H1 (cell line): ENCODE measurements at regions not wholly inside any gene's neighbourhood (a gene's known extent, or its start where the extent isn't known, plus 50 kb on each side); places are given as distances from the start of the nearest gene placed in this dataset.
A peak's percentile ranks its signal among the peaks of the same experiment; 100 is the strongest.

Source experiments
- CTCF ChIA-PET: fragments of 300-600 bp; sonication (Branson Sonifier 250); formaldehyde crosslinking; loops from one replicate; lab custom pipeline; 2021; ENCODE audit not compliant: partially characterized antibody; lab: Charles Lee
- POLR2A ChIA-PET: fragments of 300-600 bp; sonication (Branson Sonifier 250); formaldehyde crosslinking; loops from one replicate; lab custom pipeline; 2021; ENCODE audit warnings: inconsistent platforms; ENCODE audit not compliant: partially characterized antibody; lab: Charles Lee
- DNase-seq, 2 experiments: peaks; one replicate each; pipeline versions ENCODE4 v3.0.0 to v3.0.0-alpha.2; 2010 to 2022; ENCODE audit warnings: low spot score in 2 of 2, low read depth in 1 of 2, mixed read lengths in 1 of 2
- FAIRE-seq: peaks from 2 replicates; lab custom pipeline; 2011; peaks lifted over from hg19 to GRCh38; lab: Jason Lieb, UNC
- H2AFZ ChIP-seq: 2 replicates; pipeline ENCODE4 v1.8.1; 2012; ENCODE audit warnings: low read length, inconsistent platforms
- H2AK5ac ChIP-seq: 2 replicates; pipeline ENCODE4 v1.6.1; 2013; ENCODE audit warnings: low read depth, low read length
- H2BK120ac ChIP-seq: replicated peaks from 2 replicates; pipeline ENCODE3; 2013; ENCODE audit warnings: low read depth, low read length, inconsistent platforms
- H2BK12ac ChIP-seq: 2 replicates; pipeline ENCODE4 v1.6.1; 2013; ENCODE audit warnings: low read depth, low read length
- H2BK15ac ChIP-seq: 2 replicates; pipeline ENCODE4 v1.6.1; 2013; ENCODE audit warnings: low read length
- H2BK20ac ChIP-seq: 2 replicates; pipeline ENCODE4 v1.6.1; 2013; ENCODE audit warnings: low read length
- H2BK5ac ChIP-seq: 2 replicates; pipeline ENCODE4 v1.6.1; 2013; ENCODE audit warnings: low read depth, low read length
- H3K14ac ChIP-seq: 2 replicates; pipeline ENCODE4 v1.6.1; 2013; ENCODE audit warnings: inconsistent platforms; ENCODE audit not compliant: insufficient read length
- H3K18ac ChIP-seq: 2 replicates; pipeline ENCODE4 v1.6.1; 2013; ENCODE audit warnings: low read length; ENCODE audit errors: extremely low read depth
- H3K23ac ChIP-seq: 2 replicates; pipeline ENCODE4 v1.6.1; 2013; ENCODE audit warnings: inconsistent platforms; ENCODE audit not compliant: insufficient read length
- H3K23me2 ChIP-seq: 2 replicates; pipeline ENCODE4 v1.6.1; 2013; ENCODE audit warnings: low read depth, low read length
- H3K27ac ChIP-seq: 2 replicates; pipeline ENCODE4 v1.6.1; 2011; ENCODE audit warnings: low read depth, low read length, inconsistent platforms
- H3K27me3 ChIP-seq, 4 experiments: replicated peaks in 1 of 4; 1 replicate in 1 of 4; 2 replicates in 3 of 4; pipeline versions ENCODE4 v1.6.1 to v1.8.1; 2011 to 2013; ENCODE audit warnings: low read length in 3 of 4, mild to moderate bottlenecking in 3 of 4, inconsistent platforms in 2 of 4, mixed read lengths in 2 of 4, moderate library complexity in 1 of 4; ENCODE audit not compliant: control insufficient read depth in 3 of 4, insufficient read depth in 3 of 4; ENCODE audit errors: extremely low read depth in 1 of 4
- H3K36me3 ChIP-seq, 4 experiments: 2 replicates each; pipeline versions ENCODE4 v1.6.1 to v1.8.1; 2011 to 2013; ENCODE audit warnings: mild to moderate bottlenecking in 4 of 4, low read length in 3 of 4, moderate library complexity in 2 of 4, control low read depth in 1 of 4, inconsistent platforms in 1 of 4; ENCODE audit not compliant: insufficient read depth in 4 of 4, control insufficient read depth in 2 of 4
- H3K4ac ChIP-seq: replicated peaks from 2 replicates; pipeline ENCODE3; 2013; ENCODE audit warnings: low read length, low read depth, mixed read lengths, inconsistent platforms; ENCODE audit not compliant: insufficient read length
- H3K4me1 ChIP-seq, 4 experiments: replicated peaks in 1 of 4; 1 replicate in 1 of 4; 2 replicates in 3 of 4; pipeline versions ENCODE4 v1.6.1 to v1.8.1; 2011 to 2013; ENCODE audit warnings: low read length in 3 of 4, inconsistent platforms in 2 of 4, mixed read lengths in 1 of 4; ENCODE audit not compliant: insufficient read depth in 4 of 4, control insufficient read depth in 3 of 4
- H3K4me2 ChIP-seq, 2 experiments: 2 replicates each; pipeline versions ENCODE4 v1.6.1 to v1.8.1; 2011 to 2013; ENCODE audit warnings: low read depth in 2 of 2, low read length in 2 of 2, control low read depth in 1 of 2, inconsistent platforms in 1 of 2, mild to moderate bottlenecking in 1 of 2; ENCODE audit not compliant: insufficient read depth in 1 of 2
- H3K4me3 ChIP-seq, 4 experiments: fragments of 200-600, 300-600 bp in 1 of 4; sonication (generic), shearing (Covaris generic), sonication (Bioruptor Twin) in 1 of 4; 2 replicates each; pipeline versions ENCODE4 v1.5.1 to v1.8.1; 2011 to 2016; ENCODE audit warnings: low read length in 4 of 4, low read depth in 3 of 4, control low read depth in 2 of 4, inconsistent platforms in 2 of 4, mild to moderate bottlenecking in 2 of 4, mixed read lengths in 1 of 4, moderate library complexity in 1 of 4; ENCODE audit not compliant: insufficient read depth in 2 of 4; ENCODE audit errors: extremely low read depth in 1 of 4
- H3K56ac ChIP-seq: replicated peaks from 2 replicates; pipeline ENCODE3; 2013; ENCODE audit warnings: low read depth, mild to moderate bottlenecking, mixed read lengths, low read length, inconsistent platforms; ENCODE audit not compliant: insufficient read length
- H3K79me1 ChIP-seq: 2 replicates; pipeline ENCODE4 v1.6.1; 2013; ENCODE audit warnings: low read depth, low read length, control low read depth
- H3K79me2 ChIP-seq, 2 experiments: 2 replicates each; pipeline versions ENCODE4 v1.6.1 to v1.8.1; 2012 to 2013; ENCODE audit warnings: low read length in 2 of 2, mild to moderate bottlenecking in 2 of 2, inconsistent platforms in 1 of 2; ENCODE audit not compliant: insufficient read depth in 2 of 2, control insufficient read depth in 1 of 2
- H3K9ac ChIP-seq, 4 experiments: replicated peaks in 1 of 4; 1 replicate in 1 of 4; 2 replicates in 3 of 4; pipeline versions ENCODE4 v1.6.1 to v1.8.1; 2011 to 2013; ENCODE audit warnings: low read depth in 3 of 4, low read length in 3 of 4, control low read depth in 2 of 4, mild to moderate bottlenecking in 2 of 4, moderate library complexity in 2 of 4, inconsistent platforms in 1 of 4; ENCODE audit errors: extremely low read depth in 1 of 4
- H3K9me3 ChIP-seq, 2 experiments: 2 replicates each; pipeline versions ENCODE4 v1.6.1 to v1.8.1; 2012 to 2013; ENCODE audit warnings: mild to moderate bottlenecking in 2 of 2, moderate library complexity in 2 of 2, control low read depth in 1 of 2, inconsistent platforms in 1 of 2, low read depth in 1 of 2, low read length in 1 of 2, mixed read lengths in 1 of 2; ENCODE audit not compliant: insufficient read depth in 2 of 2
- H4K20me1 ChIP-seq, 2 experiments: replicated peaks in 1 of 2; 2 replicates each; pipeline versions ENCODE3 to v1.8.1; 2011 to 2013; ENCODE audit warnings: inconsistent platforms in 2 of 2, low read length in 2 of 2, mild to moderate bottlenecking in 1 of 2; ENCODE audit not compliant: insufficient read depth in 2 of 2, control insufficient read depth in 1 of 2
- H4K5ac ChIP-seq: 2 replicates; pipeline ENCODE4 v1.6.1; 2013; ENCODE audit warnings: low read length, low read depth, mixed read lengths, inconsistent platforms; ENCODE audit not compliant: insufficient read length
- H4K8ac ChIP-seq: 2 replicates; pipeline ENCODE4 v1.8.0; 2013; ENCODE audit warnings: mild to moderate bottlenecking, moderate library complexity, low read length, inconsistent platforms; ENCODE audit not compliant: insufficient read depth; ENCODE audit errors: extremely low read depth
- H4K91ac ChIP-seq: replicated peaks from 2 replicates; pipeline ENCODE3; 2013; ENCODE audit warnings: low read length, mixed read lengths, inconsistent platforms; ENCODE audit not compliant: insufficient read length
- CHD1 ChIP-seq: IDR thresholded peaks from 2 replicates; pipeline ENCODE4 v1.6.1; 2012; ENCODE audit warnings: low read depth, low read length, improper control_type of control experiment
- CREB1 ChIP-seq: IDR thresholded peaks from 2 replicates; pipeline ENCODE4 v1.6.1; 2012; ENCODE audit warnings: inconsistent platforms
- GABPA ChIP-seq: IDR thresholded peaks from 2 replicates; pipeline ENCODE4 v1.6.1; 2011; ENCODE audit warnings: mild to moderate bottlenecking, low read length, moderate library complexity, borderline replicate concordance; ENCODE audit not compliant: insufficient read depth
- NRF1 ChIP-seq: IDR thresholded peaks from 2 replicates; pipeline ENCODE4 v1.6.1; 2011; ENCODE audit warnings: mild to moderate bottlenecking, low read depth, low read length, improper control_type of control experiment
- RBBP5 ChIP-seq: IDR thresholded peaks from 2 replicates; pipeline ENCODE4 v1.7.1; 2012; ENCODE audit warnings: low read depth, mild to moderate bottlenecking, inconsistent platforms, low read length, moderate library complexity, borderline replicate concordance
- TEAD4 ChIP-seq: IDR thresholded peaks from 2 replicates; pipeline ENCODE4 v1.6.1; 2012; ENCODE audit warnings: low read depth, low read length, inconsistent platforms, mixed read lengths
- YY1 ChIP-seq: IDR thresholded peaks from 2 replicates; pipeline ENCODE4 v1.6.1; 2011; ENCODE audit warnings: low read depth, mild to moderate bottlenecking, low read length
- WGBS, 2 experiments: shearing (Covaris generic) in 1 of 2; methylation state at CpG; one replicate each; pipeline versions ENCODE4 v1.1.6 to v1.1.7; 2013 to 2015; ENCODE audit warnings: low lambda C conversion rate in 2 of 2, mixed read lengths in 2 of 2, inconsistent platforms in 1 of 2, low coverage in 1 of 2, missing lambda C conversion rate in 1 of 2; ENCODE audit not compliant: insufficient replicate concordance in 2 of 2, insufficient coverage in 1 of 2, insufficient read length in 1 of 2; ENCODE audit errors: extremely low coverage in 1 of 2, missing lambda C conversion rate in 1 of 2; 5-methylcytosine and 5-hydroxymethylcytosine counted together
- TF ChIP-seq, protein P1 (sequence below), 3 experiments: IDR thresholded peaks; 1 replicate in 2 of 3; 2 replicates in 1 of 3; pipeline versions ENCODE4 v1.5.1 to v1.6.1; 2011; ENCODE audit warnings: low read length in 3 of 3, mild to moderate bottlenecking in 3 of 3, inconsistent platforms in 2 of 3, low read depth in 1 of 3, moderate library complexity in 1 of 3; ENCODE audit not compliant: insufficient read depth in 1 of 3; ENCODE audit errors: control extremely low read depth in 1 of 3
- TF ChIP-seq, protein P2 (sequence below): IDR thresholded peaks from 2 replicates; pipeline ENCODE4 v1.6.1; 2012; ENCODE audit warnings: inconsistent platforms

- no peak overlapping the region for H2BK120ac ChIP-seq
- FAIRE-seq: no peak
- WGBS, 2 experiments: 1% methylated on average over 40 of the region's 81 CpGs; no CpG with 5 or more reads in 1 of the 2 experiments
- peaks cover 0 to 20% of the 10 kb centered on the region in 2 experiments; a peak in 1 of 4 replicates for H3K79me2 ChIP-seq
- no peak overlapping the region for H4K8ac ChIP-seq
- no peaks in the 10 kb centered on the region for H3K9me3 ChIP-seq
- no peak overlapping the region for H3K23ac ChIP-seq
- H3K36me3 ChIP-seq: no peaks in the 10 kb centered on the region
- no peak overlapping the region for H2BK20ac ChIP-seq
- H4K20me1 ChIP-seq: peaks cover 2 to 7% of the 10 kb centered on the region in 2 experiments
- POLR2A ChIA-PET: interaction anchor here (0.9 to 1.5 kb wide), 3 partner anchors 8 to 44 kb away, joined by 3 to 4 read pairs (median 3); no protein-coding TSS in a partner anchor
- peaks cover 0 to 35% (median 24%) of the 10 kb centered on the region in 4 experiments; a peak in 6 of 7 replicates for H3K27me3 ChIP-seq
- no peaks in the 10 kb centered on the region for H3K79me1 ChIP-seq
- peak overlapping the region in 3 of 4 experiments; percentile 25 to 62 (median 50); a peak in 4 of 7 replicates for H3K9ac ChIP-seq
- H3K27ac ChIP-seq: no peak overlapping the region
- DNase-seq: peak; percentile 41 to 94
- H2BK5ac ChIP-seq: no peak overlapping the region
- H3K56ac ChIP-seq: no peak overlapping the region
- H3K4ac ChIP-seq: no peak overlapping the region
- no peak overlapping the region for H4K5ac ChIP-seq
- H3K4me3 ChIP-seq: peak overlapping the region; percentile 65 to 85 (median 73)
- H3K14ac ChIP-seq: no peak overlapping the region
- H2AK5ac ChIP-seq: no peak overlapping the region
- H3K18ac ChIP-seq: peak overlapping the region; percentile 41; the same call in 1 of the 2 replicates
- 0 out of 2 replicates have a peak overlapping the region, but pooled peaks have one; percentile 9 for H2BK12ac ChIP-seq
- peaks cover 15% of the 10 kb centered on the region; the same call in 1 of the 2 replicates for H3K23me2 ChIP-seq
- peaks cover 0 to 8% (median 5%) of the 10 kb centered on the region in 4 experiments; a peak in 4 of 7 replicates for H3K4me1 ChIP-seq
- peak overlapping the region; percentile 77 to 97 for H3K4me2 ChIP-seq
- H2AFZ ChIP-seq: peak overlapping the region; percentile 9; the same call in 1 of the 2 replicates
- no peak overlapping the region for H4K91ac ChIP-seq
- CTCF ChIA-PET: interaction anchor here (0.6 to 2.5 kb wide), 21 partner anchors 9 to 697 kb away, joined by 3 to 9 read pairs (median 4); partner anchors contain the start of gene SVIL
- H2BK15ac ChIP-seq: no peak overlapping the region
- TF ChIP-seq, protein P1, sequence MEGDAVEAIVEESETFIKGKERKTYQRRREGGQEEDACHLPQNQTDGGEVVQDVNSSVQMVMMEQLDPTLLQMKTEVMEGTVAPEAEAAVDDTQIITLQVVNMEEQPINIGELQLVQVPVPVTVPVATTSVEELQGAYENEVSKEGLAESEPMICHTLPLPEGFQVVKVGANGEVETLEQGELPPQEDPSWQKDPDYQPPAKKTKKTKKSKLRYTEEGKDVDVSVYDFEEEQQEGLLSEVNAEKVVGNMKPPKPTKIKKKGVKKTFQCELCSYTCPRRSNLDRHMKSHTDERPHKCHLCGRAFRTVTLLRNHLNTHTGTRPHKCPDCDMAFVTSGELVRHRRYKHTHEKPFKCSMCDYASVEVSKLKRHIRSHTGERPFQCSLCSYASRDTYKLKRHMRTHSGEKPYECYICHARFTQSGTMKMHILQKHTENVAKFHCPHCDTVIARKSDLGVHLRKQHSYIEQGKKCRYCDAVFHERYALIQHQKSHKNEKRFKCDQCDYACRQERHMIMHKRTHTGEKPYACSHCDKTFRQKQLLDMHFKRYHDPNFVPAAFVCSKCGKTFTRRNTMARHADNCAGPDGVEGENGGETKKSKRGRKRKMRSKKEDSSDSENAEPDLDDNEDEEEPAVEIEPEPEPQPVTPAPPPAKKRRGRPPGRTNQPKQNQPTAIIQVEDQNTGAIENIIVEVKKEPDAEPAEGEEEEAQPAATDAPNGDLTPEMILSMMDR (IDR thresholded peaks at IDR 0.05; ENCODE audit: control extremely low read depth in 1 of 3, insufficient read depth in 1 of 3, low read depth in 1 of 3, low read length in 3 of 3): peak; percentile 76 to 81 (median 76)
- TF ChIP-seq CHD1: no peak
- no peak for TF ChIP-seq TEAD4
- no peak; the same call in none of the 2 replicates for TF ChIP-seq CREB1
- 0 out of 2 replicates have a peak, but pooled peaks have one; percentile 19 for TF ChIP-seq YY1
- TF ChIP-seq GABPA: no peak
- TF ChIP-seq, protein P2, sequence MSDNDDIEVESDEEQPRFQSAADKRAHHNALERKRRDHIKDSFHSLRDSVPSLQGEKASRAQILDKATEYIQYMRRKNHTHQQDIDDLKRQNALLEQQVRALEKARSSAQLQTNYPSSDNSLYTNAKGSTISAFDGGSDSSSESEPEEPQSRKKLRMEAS: 0 out of 2 replicates have a peak, but pooled peaks have one; percentile 23
- peak; percentile 82; the same call in 1 of the 2 replicates for TF ChIP-seq RBBP5
- TF ChIP-seq NRF1: no peak
Measured at GRCh38 chr10:29735628-29736365, 101.0 kb upstream of the SVIL start.
